Fibroblast of mammary gland (primary cell): ENCODE measurements at regions not wholly inside any gene's neighbourhood (a gene's known extent, or its start where the extent isn't known, plus 50 kb on each side); places are given as distances from the start of the nearest gene placed in this dataset.

Experiments used
- DNase-seq: peaks from one replicate; pipeline ENCODE4 v3.0.0-alpha.2; 2010; ENCODE audit warnings: low read depth
- H3K4me3 ChIP-seq: 2 replicates; pipeline ENCODE4 v1.5.1; 2011; ENCODE audit warnings: low read depth, mild to moderate bottlenecking, low read length, moderate library complexity; ENCODE audit not compliant: control insufficient read depth
- CTCF ChIP-seq: conservative IDR thresholded peaks from 2 replicates; pipeline ENCODE4 v1.5.1; 2011; ENCODE audit warnings: low read depth, low read length, inconsistent platforms; ENCODE audit not compliant: control insufficient read depth, insufficient read depth

- DNase-seq, result peak; percentile 39
- H3K4me3 ChIP-seq, result no peak overlapping the region
Measured at GRCh38 chr12:115640929-115641328, 636.6 kb downstream of the MED13L start.

GRCh38 chr12:115639648-115640012, 637.9 kb downstream of the MED13L start:
- no peak for TF ChIP-seq CTCF
- no peak overlapping the region for H3K4me3 ChIP-seq
- no peak for DNase-seq

More at GRCh38 chr12:115640929-115641328, 636.6 kb downstream of the MED13L start:
- TF ChIP-seq CTCF, result no peak

GRCh38 chr12:115638733-115639647, 638.5 kb downstream of the MED13L start:
- no peak for TF ChIP-seq CTCF
- DNase-seq, result no peak
- H3K4me3 ChIP-seq, result no peak overlapping the region

- no peak for TF ChIP-seq CTCF
- no peak for DNase-seq
- H3K4me3 ChIP-seq, result no peak overlapping the region
Measured at GRCh38 chr12:115636546-115636945, 640.9 kb downstream of the MED13L start.

- no peak overlapping the region for H3K4me3 ChIP-seq
- TF ChIP-seq CTCF, result peak; percentile 26
- DNase-seq, result peak; percentile 52
Measured at GRCh38 chr12:115632308-115632707, 645.2 kb downstream of the MED13L start.

GRCh38 chr12:115630136-115630535, 647.4 kb downstream of the MED13L start:
- H3K4me3 ChIP-seq, result no peak overlapping the region
- no peak for TF ChIP-seq CTCF
- no peak for DNase-seq
